H1 (cell line): ENCODE measurements at regions not wholly inside any gene's neighbourhood (a gene's known extent, or its start where the extent isn't known, plus 50 kb on each side); places are given as distances from the start of the nearest gene placed in this dataset.

Experiments
- CTCF ChIA-PET: fragments of 300-600 bp; sonication (Branson Sonifier 250); formaldehyde crosslinking; loops from one replicate; lab custom pipeline; 2021; ENCODE audit not compliant: partially characterized antibody; lab: Charles Lee
- POLR2A ChIA-PET: fragments of 300-600 bp; sonication (Branson Sonifier 250); formaldehyde crosslinking; loops from one replicate; lab custom pipeline; 2021; ENCODE audit warnings: inconsistent platforms; ENCODE audit not compliant: partially characterized antibody; lab: Charles Lee
- DNase-seq, 2 experiments: peaks; one replicate each; pipeline versions ENCODE4 v3.0.0 to v3.0.0-alpha.2; 2010 to 2022; ENCODE audit warnings: low spot score in 2 of 2, low read depth in 1 of 2, mixed read lengths in 1 of 2
- FAIRE-seq: peaks from 2 replicates; lab custom pipeline; 2011; peaks lifted over from hg19 to GRCh38; lab: Jason Lieb, UNC
- H2AFZ ChIP-seq: 2 replicates; pipeline ENCODE4 v1.8.1; 2012; ENCODE audit warnings: low read length, inconsistent platforms
- H2AK5ac ChIP-seq: 2 replicates; pipeline ENCODE4 v1.6.1; 2013; ENCODE audit warnings: low read depth, low read length
- H2BK120ac ChIP-seq: replicated peaks from 2 replicates; pipeline ENCODE3; 2013; ENCODE audit warnings: low read depth, low read length, inconsistent platforms
- H2BK12ac ChIP-seq: 2 replicates; pipeline ENCODE4 v1.6.1; 2013; ENCODE audit warnings: low read depth, low read length
- H2BK15ac ChIP-seq: 2 replicates; pipeline ENCODE4 v1.6.1; 2013; ENCODE audit warnings: low read length
- H2BK20ac ChIP-seq: 2 replicates; pipeline ENCODE4 v1.6.1; 2013; ENCODE audit warnings: low read length
- H2BK5ac ChIP-seq: 2 replicates; pipeline ENCODE4 v1.6.1; 2013; ENCODE audit warnings: low read depth, low read length
- H3K14ac ChIP-seq: 2 replicates; pipeline ENCODE4 v1.6.1; 2013; ENCODE audit warnings: inconsistent platforms; ENCODE audit not compliant: insufficient read length
- H3K18ac ChIP-seq: 2 replicates; pipeline ENCODE4 v1.6.1; 2013; ENCODE audit warnings: low read length; ENCODE audit errors: extremely low read depth
- H3K23ac ChIP-seq: 2 replicates; pipeline ENCODE4 v1.6.1; 2013; ENCODE audit warnings: inconsistent platforms; ENCODE audit not compliant: insufficient read length
- H3K23me2 ChIP-seq: 2 replicates; pipeline ENCODE4 v1.6.1; 2013; ENCODE audit warnings: low read depth, low read length
- H3K27ac ChIP-seq: 2 replicates; pipeline ENCODE4 v1.6.1; 2011; ENCODE audit warnings: low read depth, low read length, inconsistent platforms
- H3K27me3 ChIP-seq, 4 experiments: replicated peaks in 1 of 4; 1 replicate in 1 of 4; 2 replicates in 3 of 4; pipeline versions ENCODE4 v1.6.1 to v1.8.1; 2011 to 2013; ENCODE audit warnings: low read length in 3 of 4, mild to moderate bottlenecking in 3 of 4, inconsistent platforms in 2 of 4, mixed read lengths in 2 of 4, moderate library complexity in 1 of 4; ENCODE audit not compliant: control insufficient read depth in 3 of 4, insufficient read depth in 3 of 4; ENCODE audit errors: extremely low read depth in 1 of 4
- H3K36me3 ChIP-seq, 4 experiments: 2 replicates each; pipeline versions ENCODE4 v1.6.1 to v1.8.1; 2011 to 2013; ENCODE audit warnings: mild to moderate bottlenecking in 4 of 4, low read length in 3 of 4, moderate library complexity in 2 of 4, control low read depth in 1 of 4, inconsistent platforms in 1 of 4; ENCODE audit not compliant: insufficient read depth in 4 of 4, control insufficient read depth in 2 of 4
- H3K4ac ChIP-seq: replicated peaks from 2 replicates; pipeline ENCODE3; 2013; ENCODE audit warnings: low read length, low read depth, mixed read lengths, inconsistent platforms; ENCODE audit not compliant: insufficient read length
- H3K4me1 ChIP-seq, 4 experiments: replicated peaks in 1 of 4; 1 replicate in 1 of 4; 2 replicates in 3 of 4; pipeline versions ENCODE4 v1.6.1 to v1.8.1; 2011 to 2013; ENCODE audit warnings: low read length in 3 of 4, inconsistent platforms in 2 of 4, mixed read lengths in 1 of 4; ENCODE audit not compliant: insufficient read depth in 4 of 4, control insufficient read depth in 3 of 4
- H3K4me2 ChIP-seq, 2 experiments: 2 replicates each; pipeline versions ENCODE4 v1.6.1 to v1.8.1; 2011 to 2013; ENCODE audit warnings: low read depth in 2 of 2, low read length in 2 of 2, control low read depth in 1 of 2, inconsistent platforms in 1 of 2, mild to moderate bottlenecking in 1 of 2; ENCODE audit not compliant: insufficient read depth in 1 of 2
- H3K4me3 ChIP-seq, 4 experiments: fragments of 200-600, 300-600 bp in 1 of 4; sonication (generic), shearing (Covaris generic), sonication (Bioruptor Twin) in 1 of 4; 2 replicates each; pipeline versions ENCODE4 v1.5.1 to v1.8.1; 2011 to 2016; ENCODE audit warnings: low read length in 4 of 4, low read depth in 3 of 4, control low read depth in 2 of 4, inconsistent platforms in 2 of 4, mild to moderate bottlenecking in 2 of 4, mixed read lengths in 1 of 4, moderate library complexity in 1 of 4; ENCODE audit not compliant: insufficient read depth in 2 of 4; ENCODE audit errors: extremely low read depth in 1 of 4
- H3K56ac ChIP-seq: replicated peaks from 2 replicates; pipeline ENCODE3; 2013; ENCODE audit warnings: low read depth, mild to moderate bottlenecking, mixed read lengths, low read length, inconsistent platforms; ENCODE audit not compliant: insufficient read length
- H3K79me1 ChIP-seq: 2 replicates; pipeline ENCODE4 v1.6.1; 2013; ENCODE audit warnings: low read depth, low read length, control low read depth
- H3K79me2 ChIP-seq, 2 experiments: 2 replicates each; pipeline versions ENCODE4 v1.6.1 to v1.8.1; 2012 to 2013; ENCODE audit warnings: low read length in 2 of 2, mild to moderate bottlenecking in 2 of 2, inconsistent platforms in 1 of 2; ENCODE audit not compliant: insufficient read depth in 2 of 2, control insufficient read depth in 1 of 2
- H3K9ac ChIP-seq, 4 experiments: replicated peaks in 1 of 4; 1 replicate in 1 of 4; 2 replicates in 3 of 4; pipeline versions ENCODE4 v1.6.1 to v1.8.1; 2011 to 2013; ENCODE audit warnings: low read depth in 3 of 4, low read length in 3 of 4, control low read depth in 2 of 4, mild to moderate bottlenecking in 2 of 4, moderate library complexity in 2 of 4, inconsistent platforms in 1 of 4; ENCODE audit errors: extremely low read depth in 1 of 4
- H3K9me3 ChIP-seq, 2 experiments: 2 replicates each; pipeline versions ENCODE4 v1.6.1 to v1.8.1; 2012 to 2013; ENCODE audit warnings: mild to moderate bottlenecking in 2 of 2, moderate library complexity in 2 of 2, control low read depth in 1 of 2, inconsistent platforms in 1 of 2, low read depth in 1 of 2, low read length in 1 of 2, mixed read lengths in 1 of 2; ENCODE audit not compliant: insufficient read depth in 2 of 2
- H4K20me1 ChIP-seq, 2 experiments: replicated peaks in 1 of 2; 2 replicates each; pipeline versions ENCODE3 to v1.8.1; 2011 to 2013; ENCODE audit warnings: inconsistent platforms in 2 of 2, low read length in 2 of 2, mild to moderate bottlenecking in 1 of 2; ENCODE audit not compliant: insufficient read depth in 2 of 2, control insufficient read depth in 1 of 2
- H4K5ac ChIP-seq: 2 replicates; pipeline ENCODE4 v1.6.1; 2013; ENCODE audit warnings: low read length, low read depth, mixed read lengths, inconsistent platforms; ENCODE audit not compliant: insufficient read length
- H4K8ac ChIP-seq: 2 replicates; pipeline ENCODE4 v1.8.0; 2013; ENCODE audit warnings: mild to moderate bottlenecking, moderate library complexity, low read length, inconsistent platforms; ENCODE audit not compliant: insufficient read depth; ENCODE audit errors: extremely low read depth
- H4K91ac ChIP-seq: replicated peaks from 2 replicates; pipeline ENCODE3; 2013; ENCODE audit warnings: low read length, mixed read lengths, inconsistent platforms; ENCODE audit not compliant: insufficient read length
- CHD1 ChIP-seq: IDR thresholded peaks from 2 replicates; pipeline ENCODE4 v1.6.1; 2012; ENCODE audit warnings: low read depth, low read length, improper control_type of control experiment
- CTCF ChIP-seq, 3 experiments: IDR thresholded peaks; 1 replicate in 2 of 3; 2 replicates in 1 of 3; pipeline versions ENCODE4 v1.5.1 to v1.6.1; 2011; ENCODE audit warnings: low read length in 3 of 3, mild to moderate bottlenecking in 3 of 3, inconsistent platforms in 2 of 3, low read depth in 1 of 3, moderate library complexity in 1 of 3; ENCODE audit not compliant: insufficient read depth in 1 of 3; ENCODE audit errors: control extremely low read depth in 1 of 3
- EP300 ChIP-seq, 2 experiments: IDR thresholded peaks; 1 replicate in 1 of 2; 2 replicates in 1 of 2; pipeline ENCODE4 v1.6.1; 2011 to 2012; ENCODE audit warnings: low read depth in 2 of 2, low read length in 2 of 2, mild to moderate bottlenecking in 2 of 2, borderline replicate concordance in 1 of 2, inconsistent platforms in 1 of 2, moderate library complexity in 1 of 2
- HDAC6 ChIP-seq: IDR thresholded peaks from one replicate; pipeline ENCODE4 v1.7.1; 2012; ENCODE audit warnings: low read depth, mild to moderate bottlenecking, inconsistent platforms, low read length, moderate library complexity
- PHF8 ChIP-seq: fragments of 200-600 bp; sonication (generic); conservative IDR thresholded peaks from 2 replicates; pipeline ENCODE4 v1.7.1; 2012; ENCODE audit warnings: low read depth, mild to moderate bottlenecking, inconsistent platforms, low read length, moderate library complexity
- RBBP5 ChIP-seq: IDR thresholded peaks from 2 replicates; pipeline ENCODE4 v1.7.1; 2012; ENCODE audit warnings: low read depth, mild to moderate bottlenecking, inconsistent platforms, low read length, moderate library complexity, borderline replicate concordance
- SUZ12 ChIP-seq: fragments of 200-600 bp; sonication (generic); IDR thresholded peaks from 2 replicates; pipeline ENCODE4 v1.6.1; 2012; ENCODE audit warnings: mild to moderate bottlenecking, inconsistent platforms, low read length, moderate library complexity, mixed read lengths
- TAF1 ChIP-seq: IDR thresholded peaks from 2 replicates; pipeline ENCODE4 v1.6.1; 2011; ENCODE audit warnings: mild to moderate bottlenecking, low read depth, low read length
- TF ChIP-seq, protein P1 (sequence below): IDR thresholded peaks from 2 replicates; pipeline ENCODE4 v1.6.1; 2011; ENCODE audit warnings: low read length, improper control_type of control experiment

DNA sequence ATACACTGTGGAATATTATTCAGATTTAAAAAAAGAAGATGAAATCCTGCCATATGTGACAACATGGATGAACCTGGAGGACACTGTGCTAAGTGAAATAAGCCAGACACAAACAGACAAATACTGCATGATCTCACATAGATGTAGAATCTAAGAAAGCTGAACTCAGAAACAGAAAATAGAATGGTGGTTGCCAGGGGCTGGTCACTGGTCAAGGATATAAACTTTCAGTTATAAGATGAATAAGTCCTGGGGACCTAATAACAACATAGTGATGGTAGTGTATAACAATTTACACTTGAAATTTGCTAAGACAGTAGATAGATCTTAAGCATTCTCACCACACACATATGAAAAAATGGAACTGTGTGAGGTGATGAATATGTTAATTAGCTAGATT, 161.3 kb upstream of the TMCC3 start:
- Histone ChIP-seq H3K4me1 (peaks cover 0 to 4% (median 2%) of the 10 kb centered on the region in 4 experiments; a peak in 3 of 7 replicates), H4K5ac (no peak overlapping the region), H3K79me2 (no peaks in the 10 kb centered on the region), H2BK120ac (no peak overlapping the region), H3K27ac (no peak overlapping the region), H3K79me1 (no peaks in the 10 kb centered on the region), H3K18ac (no peak overlapping the region), H3K4me2 (no peak overlapping the region), H3K9ac (no peak overlapping the region), H4K20me1 (no peaks in the 10 kb centered on the region), H3K23ac (no peak overlapping the region), H3K27me3 (peaks cover 0 to 1% (median 0%) of the 10 kb centered on the region in 4 experiments; a peak in 3 of 7 replicates), H2BK20ac (no peak overlapping the region), H4K91ac (no peak overlapping the region), H3K23me2 (no peaks in the 10 kb centered on the region), H3K9me3 (peaks cover 12 to 30% of the 10 kb centered on the region in 2 experiments; a peak in 3 of 4 replicates), H2AK5ac (no peak overlapping the region), H3K36me3 (no peaks in the 10 kb centered on the region; a peak in 1 of 8 replicates), H2BK15ac (no peak overlapping the region), H3K56ac (no peak overlapping the region), H2BK5ac (no peak overlapping the region), H3K4me3 (no peak overlapping the region), H3K4ac (no peak overlapping the region), H2BK12ac (no peak overlapping the region), H2AFZ (no peak overlapping the region), H3K14ac (no peak overlapping the region), H4K8ac (no peak overlapping the region)
- CTCF ChIA-PET, result interaction anchor here (0.8 to 1.3 kb wide), 2 partner anchors 64 to 82 kb away, joined by 3 to 5 read pairs; no protein-coding TSS in a partner anchor
- no peak for DNase-seq
- POLR2A ChIA-PET, result no interaction called here
- FAIRE-seq, result no peak
- no peak for TF ChIP-seq CTCF (IDR thresholded peaks at IDR 0.05; ENCODE audit: control extremely low read depth in 1 of 3, insufficient read depth in 1 of 3, low read depth in 1 of 3, low read length in 3 of 3)
- no peak for TF ChIP-seq EP300 (IDR thresholded peaks at IDR 0.05; ENCODE audit: borderline replicate concordance in 1 of 2, low read depth in 2 of 2, low read length in 2 of 2)
- no peak for TF ChIP-seq HDAC6
- no peak for TF ChIP-seq RBBP5
- TF ChIP-seq, protein P1, sequence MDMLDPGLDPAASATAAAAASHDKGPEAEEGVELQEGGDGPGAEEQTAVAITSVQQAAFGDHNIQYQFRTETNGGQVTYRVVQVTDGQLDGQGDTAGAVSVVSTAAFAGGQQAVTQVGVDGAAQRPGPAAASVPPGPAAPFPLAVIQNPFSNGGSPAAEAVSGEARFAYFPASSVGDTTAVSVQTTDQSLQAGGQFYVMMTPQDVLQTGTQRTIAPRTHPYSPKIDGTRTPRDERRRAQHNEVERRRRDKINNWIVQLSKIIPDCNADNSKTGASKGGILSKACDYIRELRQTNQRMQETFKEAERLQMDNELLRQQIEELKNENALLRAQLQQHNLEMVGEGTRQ, result no peak
- no peak for TF ChIP-seq TAF1
- no peak for TF ChIP-seq SUZ12
- TF ChIP-seq CHD1, result no peak
- no peak for TF ChIP-seq PHF8
